Thoracic aorta (tissue), 2 donors: ENCODE measurements at regions not wholly inside any gene's neighbourhood (a gene's known extent, or its start where the extent isn't known, plus 50 kb on each side); places are given as distances from the start of the nearest gene placed in this dataset.

Experiments
- ATAC-seq: fragments of 150-250 bp; one replicate; pipeline ENCODE4 v1.8.0; 2017; ENCODE audit warnings: low read depth; ENCODE audit not compliant: insufficient number of reproducible peaks, low FRiP score
- DNase-seq: peaks from one replicate; pipeline ENCODE4 v3.0.0-alpha.2; 2020; ENCODE audit warnings: low spot score
- H3K27ac ChIP-seq, 2 donors: fragments of 200-600 bp; sonication (generic); 1 replicate in 1 of 2; 2 replicates in 1 of 2; pipeline ENCODE4 v1.5.1; 2016; ENCODE audit warnings: mild to moderate bottlenecking in 2 of 2, moderate library complexity in 2 of 2
- H3K27me3 ChIP-seq: fragments of 200-600 bp; sonication (generic); replicated peaks from 2 replicates; pipeline ENCODE4 v1.6.0; 2016; ENCODE audit warnings: mild to moderate bottlenecking; ENCODE audit not compliant: insufficient read depth
- H3K36me3 ChIP-seq: fragments of 200-600 bp; sonication (generic); one replicate; pipeline ENCODE4 v1.5.1; 2016
- H3K4me1 ChIP-seq, 2 donors: fragments of 200-600 bp; sonication (generic); 1 replicate in 1 of 2; 2 replicates in 1 of 2; pipeline versions ENCODE4 v1.5.1 to v1.6.0; 2016; ENCODE audit warnings: low read depth in 2 of 2, mild to moderate bottlenecking in 1 of 2; ENCODE audit not compliant: control insufficient read depth in 1 of 2
- H3K4me3 ChIP-seq: fragments of 200-600 bp; sonication (generic); 2 replicates; pipeline ENCODE4 v1.5.1; 2016; ENCODE audit warnings: mild to moderate bottlenecking
- H3K9me3 ChIP-seq: fragments of 200-600 bp; sonication (generic); 2 replicates; pipeline ENCODE4 v1.5.1; 2016
- TF ChIP-seq, protein P1 (sequence below): fragments of 200-600 bp; sonication (generic); IDR thresholded peaks from one replicate; pipeline ENCODE4 v1.5.1; 2019; ENCODE audit warnings: antibody characterized with exemption

DNA sequence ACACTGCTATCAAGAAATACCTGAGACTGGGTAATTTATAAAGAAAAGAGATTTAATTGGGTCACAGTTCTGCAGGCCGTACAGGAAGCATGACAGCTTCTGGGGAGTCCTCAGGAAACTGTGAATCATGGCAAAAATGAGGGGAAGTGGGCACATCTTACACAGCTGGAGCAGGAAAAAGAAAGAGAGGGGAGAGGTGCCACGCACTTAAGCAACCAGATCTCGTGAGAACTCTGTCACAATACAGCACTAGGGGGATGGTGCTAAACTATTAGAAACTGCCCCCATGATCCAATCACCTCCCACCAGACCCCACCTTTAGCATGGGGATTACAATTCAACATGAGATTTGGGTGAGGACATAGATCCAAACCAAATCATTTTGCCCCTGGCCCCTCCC is 105.5 kb upstream of the CPLX2 start:
- no peaks in the 10 kb centered on the region for H3K27me3 ChIP-seq
- TF ChIP-seq, protein P1, sequence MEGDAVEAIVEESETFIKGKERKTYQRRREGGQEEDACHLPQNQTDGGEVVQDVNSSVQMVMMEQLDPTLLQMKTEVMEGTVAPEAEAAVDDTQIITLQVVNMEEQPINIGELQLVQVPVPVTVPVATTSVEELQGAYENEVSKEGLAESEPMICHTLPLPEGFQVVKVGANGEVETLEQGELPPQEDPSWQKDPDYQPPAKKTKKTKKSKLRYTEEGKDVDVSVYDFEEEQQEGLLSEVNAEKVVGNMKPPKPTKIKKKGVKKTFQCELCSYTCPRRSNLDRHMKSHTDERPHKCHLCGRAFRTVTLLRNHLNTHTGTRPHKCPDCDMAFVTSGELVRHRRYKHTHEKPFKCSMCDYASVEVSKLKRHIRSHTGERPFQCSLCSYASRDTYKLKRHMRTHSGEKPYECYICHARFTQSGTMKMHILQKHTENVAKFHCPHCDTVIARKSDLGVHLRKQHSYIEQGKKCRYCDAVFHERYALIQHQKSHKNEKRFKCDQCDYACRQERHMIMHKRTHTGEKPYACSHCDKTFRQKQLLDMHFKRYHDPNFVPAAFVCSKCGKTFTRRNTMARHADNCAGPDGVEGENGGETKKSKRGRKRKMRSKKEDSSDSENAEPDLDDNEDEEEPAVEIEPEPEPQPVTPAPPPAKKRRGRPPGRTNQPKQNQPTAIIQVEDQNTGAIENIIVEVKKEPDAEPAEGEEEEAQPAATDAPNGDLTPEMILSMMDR, result no peak
- ATAC-seq, result no peak

DNA sequence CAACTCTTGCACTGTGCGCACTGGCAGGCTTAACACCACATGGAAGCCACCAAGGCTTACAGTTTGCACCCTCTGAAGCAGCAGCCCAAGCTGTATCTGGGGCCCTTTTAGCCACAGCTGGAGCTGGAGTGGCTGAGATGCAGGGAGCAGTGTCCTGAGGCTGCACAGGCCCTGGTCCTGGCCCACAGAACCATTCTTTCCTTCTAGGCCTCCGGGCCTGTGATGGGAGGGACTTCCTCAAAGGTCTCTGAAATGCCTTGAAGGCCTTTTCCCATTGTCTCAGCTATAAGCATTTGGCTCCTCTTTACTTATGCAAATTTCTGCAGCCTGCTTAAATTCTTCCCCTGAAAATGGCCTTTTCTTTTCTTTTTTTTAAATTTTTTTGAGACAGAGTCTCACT is 104.4 kb upstream of the CPLX2 start:
- TF ChIP-seq, protein P1, result no peak
- ATAC-seq, result no peak
- H3K27me3 ChIP-seq, result no peaks in the 10 kb centered on the region

More for the DNA sequence above, 105.5 kb upstream of the CPLX2 start:
- Histone ChIP-seq H3K27ac (no peak overlapping the region), H3K4me1 (no peaks in the 10 kb centered on the region), H3K9me3 (no peaks in the 10 kb centered on the region), H3K4me3 (no peak overlapping the region), H3K36me3 (no peaks in the 10 kb centered on the region)
- DNase-seq, result no peak

DNA sequence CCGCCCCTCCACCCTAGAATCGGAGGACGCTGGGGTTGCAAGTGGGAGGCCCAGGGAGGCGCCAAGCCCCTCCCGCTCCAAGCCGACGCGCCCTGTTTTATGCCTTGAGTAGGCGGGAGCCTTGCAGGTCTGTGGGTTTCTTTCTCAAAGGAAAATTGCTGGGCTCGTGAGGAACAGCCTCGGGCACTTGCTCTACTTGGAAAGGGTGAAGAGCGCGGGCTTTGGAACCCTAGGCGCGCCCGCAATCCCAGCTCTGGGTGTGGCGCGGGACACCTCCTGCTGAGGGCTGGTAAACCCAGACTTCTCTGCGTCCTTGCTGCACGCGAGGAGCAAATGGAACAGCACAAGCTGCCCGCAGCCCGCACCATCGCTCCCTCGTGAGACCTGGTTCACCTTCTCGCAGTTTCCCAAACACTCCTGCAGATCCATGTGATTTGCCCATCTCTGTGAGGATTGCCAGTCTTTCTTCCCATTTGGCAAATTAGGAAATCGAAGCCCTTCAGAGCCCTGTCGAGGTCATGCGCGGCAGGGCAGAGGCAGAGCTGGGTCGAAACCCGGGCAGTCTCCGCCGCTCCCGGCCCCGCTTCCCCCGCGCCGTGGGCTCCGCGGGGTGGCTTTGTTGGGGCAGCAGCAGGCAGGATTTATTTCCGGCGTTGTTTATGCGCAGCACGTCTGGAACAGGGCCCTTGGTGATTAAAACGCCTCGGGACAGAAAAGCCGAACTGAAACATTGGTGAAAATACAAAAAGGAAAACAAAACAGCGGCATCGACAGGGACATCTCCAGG is 98.4 kb upstream of the CPLX2 start:
- Histone ChIP-seq H3K27ac (no peak overlapping the region), H3K4me3 (no peak overlapping the region), H3K9me3 (no peaks in the 10 kb centered on the region), H3K4me1 (no peaks in the 10 kb centered on the region), H3K36me3 (no peaks in the 10 kb centered on the region), H3K27me3 (no peaks in the 10 kb centered on the region)
- no peak for ATAC-seq
- no peak for DNase-seq
- TF ChIP-seq, protein P1, result no peak

More for the DNA sequence above, 104.4 kb upstream of the CPLX2 start:
- no peaks in the 10 kb centered on the region for H3K4me1 ChIP-seq
- H3K4me3 ChIP-seq, result no peak overlapping the region
- H3K36me3 ChIP-seq, result no peaks in the 10 kb centered on the region
- DNase-seq, result no peak
- no peaks in the 10 kb centered on the region for H3K9me3 ChIP-seq
- H3K27ac ChIP-seq, result no peak overlapping the region

DNA sequence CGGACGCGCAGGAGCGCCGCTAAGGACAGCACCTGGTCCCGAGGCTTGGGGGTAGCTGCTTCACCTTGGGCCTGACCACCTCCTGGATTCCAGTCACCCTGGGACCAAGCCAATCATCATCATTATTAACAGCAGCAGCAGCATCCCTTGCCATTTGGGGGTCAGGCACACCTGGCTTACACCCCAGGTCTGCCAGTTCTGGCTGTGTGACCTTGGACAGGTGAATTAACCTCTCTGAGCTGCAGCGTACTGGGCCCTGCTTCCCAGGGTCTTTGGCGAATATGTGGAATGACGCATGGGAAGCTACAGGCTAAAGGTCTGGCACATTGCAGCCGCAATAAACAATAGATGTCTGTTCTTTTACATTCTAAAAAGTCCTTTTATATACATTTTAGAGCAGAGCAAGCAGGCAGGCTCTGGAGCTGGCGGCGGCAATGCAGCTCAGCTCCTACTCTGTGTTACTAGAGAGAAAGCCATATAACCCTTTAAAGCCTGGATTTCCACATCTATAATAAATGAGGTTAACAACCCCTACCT is 97.8 kb upstream of the CPLX2 start:
- Histone ChIP-seq H3K27ac (no peak overlapping the region), H3K27me3 (no peaks in the 10 kb centered on the region), H3K4me1 (no peaks in the 10 kb centered on the region), H3K9me3 (no peaks in the 10 kb centered on the region), H3K36me3 (no peaks in the 10 kb centered on the region), H3K4me3 (no peak overlapping the region)
- TF ChIP-seq, protein P1, result no peak
- ATAC-seq (no peak), DNase-seq (no peak)

DNA sequence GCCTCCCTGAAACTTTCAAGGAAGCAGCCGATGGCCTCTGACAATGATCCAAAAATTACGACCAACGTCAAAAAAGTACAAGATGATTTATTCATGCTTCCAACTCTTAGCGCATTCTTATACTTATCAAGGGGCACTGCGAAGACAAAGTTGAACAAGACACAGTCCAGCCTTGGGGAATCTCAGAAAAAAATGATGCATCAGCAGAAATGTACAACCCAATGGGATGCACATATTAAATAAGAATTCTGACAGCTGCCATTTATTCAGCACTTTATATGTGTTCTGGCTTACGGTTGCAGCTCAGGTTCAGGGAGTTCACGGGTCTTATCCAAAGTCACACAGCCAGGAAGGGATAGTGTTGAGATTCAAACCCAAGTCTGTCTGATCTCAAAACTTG is 96.0 kb upstream of the CPLX2 start:
- no peak for ATAC-seq
- TF ChIP-seq, protein P1, result no peak
- H3K27me3 ChIP-seq, result no peaks in the 10 kb centered on the region
- H3K36me3 ChIP-seq, result no peaks in the 10 kb centered on the region
- no peak overlapping the region for H3K4me3 ChIP-seq
- no peak for DNase-seq
- H3K27ac ChIP-seq, result no peak overlapping the region
- H3K4me1 ChIP-seq, result no peaks in the 10 kb centered on the region
- H3K9me3 ChIP-seq, result no peaks in the 10 kb centered on the region
